ENCODE measurements at regions not wholly inside any gene's neighbourhood (a gene's known extent, or its start where the extent isn't known, plus 50 kb on each side); places are given as distances from the start of the nearest gene placed in this dataset.

GRCh38 chr15:56524915-56525314 is 60.0 kb upstream of the MNS1 start:
- no peak overlapping the region for H3K4me3 Mint-ChIP-seq
- H3K9me3 Mint-ChIP-seq: peaks cover 0 to 5% (median 0%) of the 10 kb centered on the region in 6 donors
- H3K36me3 Mint-ChIP-seq: no peaks in the 10 kb centered on the region
- no peak for DNase-seq
- H3K4me1 Mint-ChIP-seq: no peaks in the 10 kb centered on the region
- H3K27me3 Mint-ChIP-seq (ENCODE audit: low read depth in 3 of 3): peaks cover 6 to 10% (median 6%) of the 10 kb centered on the region in 3 donors
- H3K27ac Mint-ChIP-seq: no peak overlapping the region

- no peak overlapping the region for H3K27ac Mint-ChIP-seq
- H3K9me3 Mint-ChIP-seq: peaks cover 0 to 15% (median 6%) of the 10 kb centered on the region in 6 donors
- H3K27me3 Mint-ChIP-seq (ENCODE audit: low read depth in 3 of 3): peaks cover 8 to 12% (median 11%) of the 10 kb centered on the region in 3 donors
- H3K4me1 Mint-ChIP-seq: no peaks in the 10 kb centered on the region
- no peak for DNase-seq
- H3K4me3 Mint-ChIP-seq: no peak overlapping the region
- H3K36me3 Mint-ChIP-seq: peaks cover 0 to 7% (median 0%) of the 10 kb centered on the region in 3 donors
Observed at GRCh38 chr15:56523521-56523920, 58.6 kb upstream of the MNS1 start.

- Mint-ChIP-seq H3K27me3 (ENCODE audit: low read depth in 3 of 3) (peaks cover 7 to 21% (median 21%) of the 10 kb centered on the region in 3 donors), H3K36me3 (peaks cover 0 to 19% (median 0%) of the 10 kb centered on the region in 3 donors), H3K4me1 (no peaks in the 10 kb centered on the region), H3K27ac (no peak overlapping the region), H3K9me3 (peaks cover 4 to 40% (median 12%) of the 10 kb centered on the region in 6 donors), H3K4me3 (no peak overlapping the region)
- DNase-seq: no peak
Observed at GRCh38 chr15:56519000-56519399, 54.1 kb upstream of the MNS1 start.

Measured in immature natural killer cell (primary cell).